SH-SY5Y (cell line): ENCODE measurements at regions not wholly inside any gene's neighbourhood (a gene's known extent, or its start where the extent isn't known, plus 50 kb on each side); places are given as distances from the start of the nearest gene placed in this dataset.

Experiments used
- GATA2 ChIP-seq: IDR thresholded peaks from 2 replicates; pipeline ENCODE4 v1.6.1; 2011; ENCODE audit warnings: mild to moderate bottlenecking, low read depth, low read length
- GATA3 ChIP-seq: IDR thresholded peaks from 2 replicates; pipeline ENCODE4 v1.6.1; 2011; ENCODE audit warnings: low read depth, mild to moderate bottlenecking, low read length, moderate library complexity

GRCh38 chr12:43058616-43059015 lies 469.1 kb upstream of the PRICKLE1 start:
- TF ChIP-seq GATA3 (no peak), GATA2 (no peak)
